Gastrocnemius medialis (tissue), 4 donors: ENCODE measurements at regions not wholly inside any gene's neighbourhood (a gene's known extent, or its start where the extent isn't known, plus 50 kb on each side); places are given as distances from the start of the nearest gene placed in this dataset.

Experiments used
- ATAC-seq, 2 donors: fragments of 150-250 bp; one replicate each; pipeline ENCODE4 v1.9.1; 2016
- DNase-seq, 2 donors: peaks; one replicate each; pipeline ENCODE4 v3.0.0-alpha.2; 2019
- H3K27ac ChIP-seq, 4 donors: fragments of 200-600 bp; sonication (generic); 1 replicate in 1 of 4; 2 replicates in 3 of 4; pipeline ENCODE4 v1.5.1; 2016 to 2018; ENCODE audit warnings: mild to moderate bottlenecking in 2 of 4, moderate library complexity in 1 of 4
- H3K27me3 ChIP-seq, 3 donors: fragments of 200-600 bp; sonication (generic) in 2 of 3; 1 replicate in 1 of 3; 2 replicates in 2 of 3; pipeline versions ENCODE4 v1.5.1 to v1.6.0; 2016 to 2019; ENCODE audit warnings: mild to moderate bottlenecking in 1 of 3, moderate library complexity in 1 of 3
- H3K36me3 ChIP-seq, 2 donors: fragments of 200-600 bp; sonication (generic) in 1 of 2; one replicate each; pipeline ENCODE4 v1.5.1; 2017 to 2018
- H3K4me1 ChIP-seq, 2 donors: fragments of 200-600 bp; sonication (generic) in 1 of 2; one replicate each; pipeline ENCODE4 v1.5.1; 2016 to 2017; ENCODE audit warnings: mild to moderate bottlenecking in 2 of 2
- H3K4me3 ChIP-seq, 4 donors: fragments of 200-600 bp; sonication (generic) in 3 of 4; 1 replicate in 1 of 4; 2 replicates in 3 of 4; pipeline ENCODE4 v1.5.1; 2016 to 2019; ENCODE audit warnings: mild to moderate bottlenecking in 2 of 4
- H3K9me3 ChIP-seq, 3 donors: fragments of 200-600 bp; sonication (generic) in 2 of 3; 1 replicate in 1 of 3; 2 replicates in 2 of 3; pipeline ENCODE4 v1.5.1; 2016 to 2019
- POLR2A ChIP-seq, 2 donors: fragments of 450-650 bp; IDR thresholded peaks; one replicate each; pipeline ENCODE4 v1.6.1; 2017; ENCODE audit warnings: antibody characterized with exemption in 2 of 2, mild to moderate bottlenecking in 2 of 2, moderate library complexity in 2 of 2
- in situ Hi-C, 4 donors: fragments of 200-750 bp; cut with MboI; loops; one replicate each; pipeline versions ENCODE4 v1.15.0 to v1.8.0; 2017; ENCODE audit warnings: low sequenced_read_pairs in 4 of 4
- intact Hi-C: fragments of 100-400 bp; cut with DNase I; formaldehyde crosslinking; loops from one replicate; pipeline ENCODE4 v1.15.1; 2023; ENCODE audit warnings: low total_unique reads
- TF ChIP-seq, protein P1 (sequence below), 5 experiments: fragments of 450-650 bp in 3 of 5; fragments of 200-600 bp in 2 of 5; sonication (generic) in 2 of 5; IDR thresholded peaks in 4 of 5; conservative IDR thresholded peaks in 1 of 5; 1 replicate in 4 of 5; 2 replicates in 1 of 5; pipeline ENCODE4 v1.5.1; 2016 to 2019; ENCODE audit warnings: antibody characterized with exemption in 5 of 5, mild to moderate bottlenecking in 3 of 5, moderate library complexity in 3 of 5

DNA sequence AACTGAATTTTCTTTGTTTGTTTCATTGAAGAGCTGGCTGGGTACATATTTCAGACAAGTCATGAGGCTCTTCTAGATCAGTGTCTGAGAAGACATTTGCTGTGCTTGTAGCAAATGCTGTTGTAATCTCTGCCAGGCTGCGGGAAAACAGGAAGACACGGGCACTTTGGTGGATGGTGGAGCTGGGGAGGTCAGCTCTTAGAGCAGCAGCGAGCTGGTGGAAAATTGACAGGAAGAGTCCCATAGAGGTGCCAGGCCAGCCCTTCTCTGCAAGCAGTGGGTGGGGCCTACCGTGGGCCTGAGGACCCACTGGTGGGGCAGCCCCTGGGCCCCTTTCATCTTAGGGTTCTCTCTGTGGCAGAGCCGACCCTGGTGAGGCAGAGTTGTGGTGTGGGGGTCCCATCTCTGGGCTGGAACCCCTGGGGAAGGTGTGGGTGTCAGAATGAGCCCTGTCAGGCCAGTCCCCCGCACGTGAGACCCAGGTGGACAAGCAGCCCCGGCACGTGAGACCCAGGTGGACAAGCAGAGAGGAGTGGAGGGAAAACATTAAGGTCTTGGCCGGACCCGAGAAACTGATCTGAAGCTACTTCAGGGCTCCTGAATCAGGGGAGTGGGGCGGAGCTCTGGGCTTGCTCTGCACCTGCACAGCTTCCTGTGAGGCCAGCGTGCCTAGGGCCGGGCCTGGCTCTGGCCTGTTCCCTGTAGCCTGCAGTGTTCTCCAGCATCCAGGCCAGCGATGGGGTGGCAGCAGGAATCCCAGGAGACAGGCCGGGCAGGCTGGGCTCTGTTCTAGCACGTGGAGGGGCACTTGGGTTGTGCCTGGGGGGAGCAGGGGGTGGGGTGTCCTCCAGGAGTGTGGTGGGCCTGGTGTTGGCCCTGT lies 273.5 kb upstream of the HDAC4 start:
- no peaks in the 10 kb centered on the region for H3K27me3 ChIP-seq
- H3K27ac ChIP-seq = no peak overlapping the region
- no peak for DNase-seq
- H3K9me3 ChIP-seq = no peaks in the 10 kb centered on the region
- H3K4me3 ChIP-seq = no peak overlapping the region
- TF ChIP-seq, protein P1, sequence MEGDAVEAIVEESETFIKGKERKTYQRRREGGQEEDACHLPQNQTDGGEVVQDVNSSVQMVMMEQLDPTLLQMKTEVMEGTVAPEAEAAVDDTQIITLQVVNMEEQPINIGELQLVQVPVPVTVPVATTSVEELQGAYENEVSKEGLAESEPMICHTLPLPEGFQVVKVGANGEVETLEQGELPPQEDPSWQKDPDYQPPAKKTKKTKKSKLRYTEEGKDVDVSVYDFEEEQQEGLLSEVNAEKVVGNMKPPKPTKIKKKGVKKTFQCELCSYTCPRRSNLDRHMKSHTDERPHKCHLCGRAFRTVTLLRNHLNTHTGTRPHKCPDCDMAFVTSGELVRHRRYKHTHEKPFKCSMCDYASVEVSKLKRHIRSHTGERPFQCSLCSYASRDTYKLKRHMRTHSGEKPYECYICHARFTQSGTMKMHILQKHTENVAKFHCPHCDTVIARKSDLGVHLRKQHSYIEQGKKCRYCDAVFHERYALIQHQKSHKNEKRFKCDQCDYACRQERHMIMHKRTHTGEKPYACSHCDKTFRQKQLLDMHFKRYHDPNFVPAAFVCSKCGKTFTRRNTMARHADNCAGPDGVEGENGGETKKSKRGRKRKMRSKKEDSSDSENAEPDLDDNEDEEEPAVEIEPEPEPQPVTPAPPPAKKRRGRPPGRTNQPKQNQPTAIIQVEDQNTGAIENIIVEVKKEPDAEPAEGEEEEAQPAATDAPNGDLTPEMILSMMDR (IDR thresholded peaks at IDR 0.05 in 4 of 5, conservative IDR thresholded peaks at IDR 0.05 in 1 of 5) = no peak
- TF ChIP-seq POLR2A (IDR thresholded peaks at IDR 0.05) = no peak
- intact Hi-C loops (no loop called here), in situ Hi-C loops (no loop called here)
- H3K4me1 ChIP-seq = no peaks in the 10 kb centered on the region
- ATAC-seq = no peak
- H3K36me3 ChIP-seq = no peaks in the 10 kb centered on the region

DNA sequence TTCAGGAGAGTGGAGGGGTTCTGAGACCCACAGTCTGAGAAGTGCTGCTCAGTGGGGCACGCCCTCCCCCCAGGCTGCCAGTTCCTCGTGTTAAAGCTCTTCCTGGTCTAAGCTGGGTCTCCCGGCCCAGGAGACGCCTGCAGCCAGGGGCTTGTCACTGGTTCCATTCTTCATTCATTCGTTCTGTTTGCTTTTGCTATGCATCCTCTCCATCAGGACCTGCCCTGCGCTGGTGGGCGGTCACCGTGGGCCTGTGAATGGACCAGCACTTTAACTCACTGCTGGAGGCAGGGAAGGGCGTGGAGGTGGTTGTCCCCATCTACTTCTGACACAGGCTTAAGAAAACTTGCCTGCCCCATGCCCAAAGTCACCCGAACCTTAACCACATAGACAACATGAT lies 272.8 kb upstream of the HDAC4 start:
- Histone ChIP-seq H3K4me3 (no peak overlapping the region), H3K4me1 (no peaks in the 10 kb centered on the region), H3K9me3 (no peaks in the 10 kb centered on the region), H3K27me3 (no peaks in the 10 kb centered on the region), H3K36me3 (no peaks in the 10 kb centered on the region), H3K27ac (no peak overlapping the region)
- ATAC-seq (no peak), DNase-seq (no peak)
- intact Hi-C loops = no loop called here
- in situ Hi-C loops = no loop called here
- TF ChIP-seq, protein P1 (IDR thresholded peaks at IDR 0.05 in 4 of 5, conservative IDR thresholded peaks at IDR 0.05 in 1 of 5) = no peak
- no peak for TF ChIP-seq POLR2A (IDR thresholded peaks at IDR 0.05)

DNA sequence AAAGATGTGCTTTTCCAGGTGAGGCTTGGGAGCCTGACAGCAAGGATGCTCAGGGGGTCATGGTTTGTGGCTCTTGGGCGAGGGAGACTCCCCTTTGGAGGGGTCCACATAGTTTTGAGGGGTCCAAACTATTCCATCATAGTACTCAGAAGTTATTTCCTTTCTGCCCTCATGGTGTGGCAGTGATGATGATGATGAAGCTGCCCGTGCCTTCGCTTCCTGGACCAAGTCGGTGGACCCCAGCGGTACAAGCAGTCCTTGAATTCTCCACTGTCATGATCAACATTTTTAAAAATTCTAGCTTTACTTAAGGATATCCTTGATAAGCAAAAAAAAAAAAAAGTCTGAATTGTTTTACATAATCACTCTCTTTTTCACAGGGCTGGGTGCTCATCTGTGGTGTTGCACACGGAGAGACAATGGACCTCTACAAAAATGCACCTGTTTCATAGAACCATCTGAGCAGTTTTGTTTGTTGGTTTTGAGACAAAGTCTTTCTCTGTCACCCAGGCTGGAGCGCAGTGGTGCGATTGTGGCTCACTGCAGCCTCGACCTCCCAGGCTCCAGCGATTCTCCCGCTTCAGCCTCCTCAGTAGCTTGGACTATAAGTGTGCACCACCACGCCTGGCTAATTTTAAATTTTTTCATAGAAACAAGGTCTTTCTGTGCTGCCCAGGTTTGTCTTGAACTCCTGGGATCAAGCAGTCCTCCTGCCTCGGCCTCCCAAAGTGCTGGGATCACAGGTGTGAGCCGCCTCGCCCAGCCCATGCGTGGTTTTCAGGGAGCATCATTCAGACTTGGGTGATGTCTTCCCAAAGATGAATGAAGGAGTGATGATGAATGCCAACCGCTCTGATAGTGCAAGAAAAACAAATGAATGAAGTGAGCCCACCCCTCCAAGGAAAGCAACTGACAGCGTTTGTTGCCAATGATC lies 271.4 kb upstream of the HDAC4 start:
- TF ChIP-seq, protein P1 (IDR thresholded peaks at IDR 0.05 in 4 of 5, conservative IDR thresholded peaks at IDR 0.05 in 1 of 5) = no peak
- no peak for TF ChIP-seq POLR2A (IDR thresholded peaks at IDR 0.05)
- H3K4me1 ChIP-seq = no peaks in the 10 kb centered on the region
- ATAC-seq (no peak), DNase-seq (no peak)
- H3K4me3 ChIP-seq = no peak overlapping the region
- in situ Hi-C loops (no loop called here), intact Hi-C loops (no loop called here)
- H3K9me3 ChIP-seq = no peaks in the 10 kb centered on the region
- no peak overlapping the region for H3K27ac ChIP-seq
- H3K36me3 ChIP-seq = no peaks in the 10 kb centered on the region
- H3K27me3 ChIP-seq = no peaks in the 10 kb centered on the region

DNA sequence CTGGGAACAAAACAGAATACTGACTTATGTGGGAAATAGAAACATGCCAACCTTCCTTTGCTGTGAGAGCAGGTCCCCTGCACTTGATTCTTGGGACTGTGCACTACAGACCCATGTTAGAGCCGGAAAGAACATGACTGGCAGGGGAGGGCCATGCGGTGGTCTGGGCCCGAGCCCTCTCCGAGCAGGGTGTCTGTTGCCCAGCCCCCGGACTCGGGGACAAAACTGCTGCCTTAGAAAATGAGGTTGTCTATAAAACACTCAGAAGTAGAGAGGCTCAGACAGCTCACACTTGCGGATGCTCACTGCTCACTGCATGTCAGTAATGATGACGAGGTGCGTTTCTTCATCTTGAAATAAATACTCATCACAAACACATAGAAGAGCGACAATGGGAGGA lies 270.7 kb upstream of the HDAC4 start:
- no peak overlapping the region for H3K4me3 ChIP-seq
- H3K9me3 ChIP-seq = no peaks in the 10 kb centered on the region
- ATAC-seq (no peak), DNase-seq (no peak)
- H3K4me1 ChIP-seq = no peaks in the 10 kb centered on the region
- H3K27me3 ChIP-seq = no peaks in the 10 kb centered on the region
- TF ChIP-seq, protein P1 (IDR thresholded peaks at IDR 0.05 in 4 of 5, conservative IDR thresholded peaks at IDR 0.05 in 1 of 5) = no peak
- TF ChIP-seq POLR2A (IDR thresholded peaks at IDR 0.05) = no peak
- in situ Hi-C loops (no loop called here), intact Hi-C loops (no loop called here)
- no peak overlapping the region for H3K27ac ChIP-seq
- H3K36me3 ChIP-seq = no peaks in the 10 kb centered on the region
